HEK293T (cell line): ENCODE measurements at regions not wholly inside any gene's neighbourhood (a gene's known extent, or its start where the extent isn't known, plus 50 kb on each side); places are given as distances from the start of the nearest gene placed in this dataset.

Source experiments
- CTCF ChIA-PET: fragments of 350-600 bp; formaldehyde crosslinking; extraction: SDS; loops from one replicate; lab custom pipeline; 2021; ENCODE audit warnings: antibody characterized with exemption, inconsistent platforms; lab: Yijun Ruan, JAX
- POLR2A ChIA-PET: fragments of 350-600 bp; formaldehyde crosslinking; extraction: SDS; loops from one replicate; lab custom pipeline; 2020; ENCODE audit warnings: antibody characterized with exemption, inconsistent platforms; lab: Yijun Ruan, JAX
- DNase-seq: peaks from one replicate; pipeline ENCODE4 v3.0.0; 2012; ENCODE audit warnings: mixed read lengths; ENCODE audit errors: extremely low spot score
- ARNT ChIP-seq: fragments of 450-650 bp; IDR thresholded peaks from 2 replicates; pipeline ENCODE4 v1.6.1; 2017; ENCODE audit warnings: mild to moderate bottlenecking
- BHLHE40 ChIP-seq: fragments of 450-650 bp; IDR thresholded peaks from 2 replicates; pipeline ENCODE4 v1.6.1; 2016; ENCODE audit warnings: mild to moderate bottlenecking, moderate library complexity, borderline replicate concordance
- CTBP1 ChIP-seq: fragments of 450-650 bp; IDR thresholded peaks from 2 replicates; pipeline ENCODE4 v1.6.1; 2016; ENCODE audit warnings: borderline replicate concordance
- ELF4 ChIP-seq: fragments of 450-650 bp; IDR thresholded peaks from 2 replicates; pipeline ENCODE4 v1.6.1; 2017; ENCODE audit warnings: antibody characterized with exemption
- FOXA1 ChIP-seq: fragments of 450-650 bp; IDR thresholded peaks from 2 replicates; pipeline ENCODE4 v1.6.1; 2016; ENCODE audit warnings: mild to moderate bottlenecking
- FOXK2 ChIP-seq: fragments of 450-650 bp; IDR thresholded peaks from 2 replicates; pipeline ENCODE4 v1.6.1; 2016; ENCODE audit warnings: mild to moderate bottlenecking
- FOXM1 ChIP-seq: fragments of 450-650 bp; IDR thresholded peaks from 2 replicates; pipeline ENCODE4 v1.6.1; 2017; ENCODE audit warnings: mild to moderate bottlenecking, borderline replicate concordance
- HDGF ChIP-seq: fragments of 450-650 bp; IDR thresholded peaks from 2 replicates; pipeline ENCODE4 v1.6.1; 2017; ENCODE audit warnings: antibody characterized with exemption, borderline replicate concordance
- L3MBTL2 ChIP-seq: fragments of 450-650 bp; conservative IDR thresholded peaks from 2 replicates; pipeline ENCODE4 v1.6.1; 2016; ENCODE audit warnings: mild to moderate bottlenecking
- LEF1 ChIP-seq: fragments of 450-650 bp; IDR thresholded peaks from 2 replicates; pipeline ENCODE4 v1.6.1; 2017; ENCODE audit warnings: mild to moderate bottlenecking, borderline replicate concordance
- NFRKB ChIP-seq: fragments of 450-650 bp; IDR thresholded peaks from 2 replicates; pipeline ENCODE4 v1.6.1; 2016; ENCODE audit warnings: mild to moderate bottlenecking, moderate library complexity
- PKNOX1 ChIP-seq: fragments of 450-650 bp; IDR thresholded peaks from 2 replicates; pipeline ENCODE4 v1.6.1; 2016
- SP1 ChIP-seq: fragments of 450-650 bp; IDR thresholded peaks from 2 replicates; pipeline ENCODE4 v1.6.1; 2017
- SUZ12 ChIP-seq: fragments of 450-650 bp; IDR thresholded peaks from 2 replicates; pipeline ENCODE4 v1.6.1; 2016; ENCODE audit warnings: mild to moderate bottlenecking
- TARDBP ChIP-seq: fragments of 450-650 bp; IDR thresholded peaks from 2 replicates; pipeline ENCODE4 v1.6.1; 2016
- ZNF384 ChIP-seq: fragments of 450-650 bp; IDR thresholded peaks from 2 replicates; pipeline ENCODE4 v1.6.1; 2016

- DNase-seq, result no peak
- ChIA-PET CTCF (no interaction called here), POLR2A (no interaction called here)
- no peak for TF ChIP-seq FOXA1
- no peak for TF ChIP-seq ZNF384
- no peak for TF ChIP-seq ARNT
- TF ChIP-seq BHLHE40, result no peak
- no peak for TF ChIP-seq TARDBP
- TF ChIP-seq SUZ12, result no peak
- TF ChIP-seq FOXK2, result no peak
- TF ChIP-seq HDGF, result no peak
- TF ChIP-seq FOXM1, result no peak
- no peak for TF ChIP-seq ELF4
- TF ChIP-seq L3MBTL2, result no peak
- no peak for TF ChIP-seq LEF1
- TF ChIP-seq NFRKB, result no peak
- no peak for TF ChIP-seq CTBP1
- TF ChIP-seq PKNOX1, result no peak
- no peak for TF ChIP-seq SP1
These were observed 151.9 kb upstream of the NTM start for GRCh38 chr11:131218542-131218941.

GRCh38 chr11:131219646-131220045, 150.8 kb upstream of the NTM start:
- TF ChIP-seq HDGF (no peak), TARDBP (no peak), FOXA1 (no peak), FOXM1 (no peak), L3MBTL2 (no peak), SUZ12 (no peak), NFRKB (no peak), BHLHE40 (no peak), FOXK2 (no peak), ZNF384 (no peak), ARNT (no peak), ELF4 (no peak), PKNOX1 (no peak), SP1 (no peak), LEF1 (no peak), CTBP1 (no peak)
- POLR2A ChIA-PET, result no interaction called here
- CTCF ChIA-PET, result no interaction called here
- DNase-seq, result no peak

- ChIA-PET POLR2A (no interaction called here), CTCF (no interaction called here)
- DNase-seq, result no peak
- TF ChIP-seq PKNOX1, result no peak
- TF ChIP-seq TARDBP, result no peak
These were observed 147.0 kb upstream of the NTM start for GRCh38 chr11:131223198-131223991.

- CTCF ChIA-PET, result no interaction called here
- TF ChIP-seq L3MBTL2 (no peak), ARNT (no peak), FOXK2 (no peak), SP1 (no peak), SUZ12 (no peak), FOXM1 (no peak), ELF4 (no peak), LEF1 (no peak), TARDBP (no peak), BHLHE40 (no peak), PKNOX1 (no peak), NFRKB (no peak), ZNF384 (no peak), HDGF (no peak), FOXA1 (no peak), CTBP1 (no peak)
- POLR2A ChIA-PET, result no interaction called here
- no peak for DNase-seq
These were observed 142.0 kb upstream of the NTM start for GRCh38 chr11:131228378-131228777.

- no peak for TF ChIP-seq SUZ12
- no peak for TF ChIP-seq FOXA1
- TF ChIP-seq NFRKB, result no peak
- TF ChIP-seq HDGF, result no peak
- TF ChIP-seq LEF1, result no peak
- no peak for TF ChIP-seq FOXK2
- no peak for TF ChIP-seq SP1
- no peak for TF ChIP-seq ZNF384
- TF ChIP-seq ARNT, result no peak
- no peak for TF ChIP-seq PKNOX1
- no peak for TF ChIP-seq L3MBTL2
- TF ChIP-seq TARDBP, result no peak
- no peak for TF ChIP-seq ELF4
- no peak for TF ChIP-seq CTBP1
- ChIA-PET POLR2A (no interaction called here), CTCF (no interaction called here)
- no peak for DNase-seq
These were observed 141.2 kb upstream of the NTM start for GRCh38 chr11:131229221-131229620.
